Keratinocyte (primary cell): ENCODE measurements at regions not wholly inside any gene's neighbourhood (a gene's known extent, or its start where the extent isn't known, plus 50 kb on each side); places are given as distances from the start of the nearest gene placed in this dataset.
"Not testable (repeated sequence)": the region's sequence is repeated elsewhere in the genome, so short reads cannot be mapped to it uniquely, and the experiment has no call there.

Source experiments
- EZH2 ChIP-seq: IDR thresholded peaks from one replicate; pipeline ENCODE4 v1.6.1; 2012; ENCODE audit warnings: inconsistent platforms, mild to moderate bottlenecking, low read length, moderate library complexity
- TF ChIP-seq, protein P1 (sequence below), 3 experiments: IDR thresholded peaks in 1 of 3; conservative IDR thresholded peaks in 1 of 3; optimal IDR thresholded peaks in 1 of 3; 2 replicates in 2 of 3; 3 replicates in 1 of 3; pipeline versions ENCODE3 to v1.5.1; 2011; ENCODE audit warnings: low read length in 3 of 3, mild to moderate bottlenecking in 3 of 3, moderate library complexity in 2 of 3, control low read depth in 1 of 3, inconsistent platforms in 1 of 3; ENCODE audit not compliant: insufficient read depth in 2 of 3; ENCODE audit errors: extremely low read depth in 1 of 3

DNA sequence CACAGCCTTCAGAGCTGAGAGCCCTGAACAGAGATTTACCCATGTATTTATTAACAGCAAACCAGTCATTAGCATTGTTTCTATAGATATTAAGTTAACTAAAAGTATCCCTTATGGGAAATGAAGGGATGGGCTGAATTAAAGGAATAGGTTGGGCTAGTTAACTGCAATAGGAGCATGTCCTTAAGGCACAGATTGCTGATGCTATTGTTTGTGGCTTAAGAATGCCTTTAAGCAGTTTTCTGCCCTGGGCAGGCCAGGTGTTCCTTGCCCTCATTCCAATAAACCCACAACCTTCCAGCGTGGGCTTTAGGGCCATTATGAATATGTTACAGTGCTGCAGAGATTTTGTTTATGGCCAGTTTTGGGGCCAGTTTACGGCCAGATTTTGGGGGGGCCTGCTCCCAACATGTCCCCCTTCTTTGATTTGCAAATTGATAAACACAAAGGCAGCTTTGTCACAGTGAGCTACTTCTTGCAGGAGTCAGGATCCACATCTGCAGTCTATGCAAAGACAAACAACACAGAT is 61.2 kb upstream of the FMNL2 start:
- TF ChIP-seq, protein P1, sequence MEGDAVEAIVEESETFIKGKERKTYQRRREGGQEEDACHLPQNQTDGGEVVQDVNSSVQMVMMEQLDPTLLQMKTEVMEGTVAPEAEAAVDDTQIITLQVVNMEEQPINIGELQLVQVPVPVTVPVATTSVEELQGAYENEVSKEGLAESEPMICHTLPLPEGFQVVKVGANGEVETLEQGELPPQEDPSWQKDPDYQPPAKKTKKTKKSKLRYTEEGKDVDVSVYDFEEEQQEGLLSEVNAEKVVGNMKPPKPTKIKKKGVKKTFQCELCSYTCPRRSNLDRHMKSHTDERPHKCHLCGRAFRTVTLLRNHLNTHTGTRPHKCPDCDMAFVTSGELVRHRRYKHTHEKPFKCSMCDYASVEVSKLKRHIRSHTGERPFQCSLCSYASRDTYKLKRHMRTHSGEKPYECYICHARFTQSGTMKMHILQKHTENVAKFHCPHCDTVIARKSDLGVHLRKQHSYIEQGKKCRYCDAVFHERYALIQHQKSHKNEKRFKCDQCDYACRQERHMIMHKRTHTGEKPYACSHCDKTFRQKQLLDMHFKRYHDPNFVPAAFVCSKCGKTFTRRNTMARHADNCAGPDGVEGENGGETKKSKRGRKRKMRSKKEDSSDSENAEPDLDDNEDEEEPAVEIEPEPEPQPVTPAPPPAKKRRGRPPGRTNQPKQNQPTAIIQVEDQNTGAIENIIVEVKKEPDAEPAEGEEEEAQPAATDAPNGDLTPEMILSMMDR (optimal IDR thresholded peaks at IDR 0.05 in 1 of 3, IDR thresholded peaks at IDR 0.05 in 1 of 3, conservative IDR thresholded peaks at IDR 0.05 in 1 of 3; ENCODE audit: extremely low read depth in 1 of 3, insufficient read depth in 2 of 3, low read length in 3 of 3) = not testable (repeated sequence)
- not testable (repeated sequence) for TF ChIP-seq EZH2
